ENCODE measurements at regions not wholly inside any gene's neighbourhood (a gene's known extent, or its start where the extent isn't known, plus 50 kb on each side); places are given as distances from the start of the nearest gene placed in this dataset.
A peak's percentile ranks its signal among the peaks of the same experiment; 100 is the strongest.

GRCh38 chr2:51324051-51324450 lies 292.1 kb upstream of the NRXN1 start:
- no peak overlapping the region for H3K4me3 ChIP-seq (ENCODE audit: low read depth, low read length)
- no peaks in the 10 kb centered on the region for H3K9me3 ChIP-seq
- H3K36me3 ChIP-seq: no peaks in the 10 kb centered on the region
- DNase-seq: no peak
- H3K27me3 ChIP-seq: no peaks in the 10 kb centered on the region
- H3K4me1 ChIP-seq: no peaks in the 10 kb centered on the region
- TF ChIP-seq CTCF (IDR thresholded peaks at IDR 0.05; ENCODE audit: low read depth, low read length): no peak

GRCh38 chr2:51322613-51323012 lies 290.7 kb upstream of the NRXN1 start:
- no peaks in the 10 kb centered on the region for H3K4me1 ChIP-seq
- no peak for DNase-seq
- no peaks in the 10 kb centered on the region for H3K9me3 ChIP-seq
- H3K4me3 ChIP-seq (ENCODE audit: low read depth, low read length): no peak overlapping the region
- no peaks in the 10 kb centered on the region for H3K36me3 ChIP-seq
- no peaks in the 10 kb centered on the region for H3K27me3 ChIP-seq
- TF ChIP-seq CTCF (IDR thresholded peaks at IDR 0.05; ENCODE audit: low read depth, low read length): no peak

GRCh38 chr2:51304311-51304710 lies 272.4 kb upstream of the NRXN1 start:
- Histone ChIP-seq H3K36me3 (no peaks in the 10 kb centered on the region), H3K4me3 (ENCODE audit: low read depth, low read length) (no peak overlapping the region), H3K27me3 (no peaks in the 10 kb centered on the region), H3K9me3 (no peaks in the 10 kb centered on the region), H3K4me1 (no peaks in the 10 kb centered on the region)
- DNase-seq: no peak
- TF ChIP-seq CTCF (IDR thresholded peaks at IDR 0.05; ENCODE audit: low read depth, low read length): no peak

GRCh38 chr2:51301381-51301780 lies 269.4 kb upstream of the NRXN1 start:
- H3K9me3 ChIP-seq: no peaks in the 10 kb centered on the region
- TF ChIP-seq CTCF (IDR thresholded peaks at IDR 0.05; ENCODE audit: low read depth, low read length): no peak
- H3K36me3 ChIP-seq: no peaks in the 10 kb centered on the region
- H3K27me3 ChIP-seq: no peaks in the 10 kb centered on the region
- H3K4me3 ChIP-seq (ENCODE audit: low read depth, low read length): no peak overlapping the region
- H3K4me1 ChIP-seq: no peaks in the 10 kb centered on the region
- DNase-seq: no peak

GRCh38 chr2:51299370-51299769 lies 267.4 kb upstream of the NRXN1 start:
- H3K9me3 ChIP-seq: no peaks in the 10 kb centered on the region
- TF ChIP-seq CTCF (IDR thresholded peaks at IDR 0.05; ENCODE audit: low read depth, low read length): no peak
- no peaks in the 10 kb centered on the region for H3K4me1 ChIP-seq
- no peaks in the 10 kb centered on the region for H3K36me3 ChIP-seq
- DNase-seq: no peak
- no peak overlapping the region for H3K4me3 ChIP-seq (ENCODE audit: low read depth, low read length)
- no peaks in the 10 kb centered on the region for H3K27me3 ChIP-seq

GRCh38 chr2:51297488-51297887 lies 265.6 kb upstream of the NRXN1 start:
- Histone ChIP-seq H3K4me1 (no peaks in the 10 kb centered on the region), H3K4me3 (ENCODE audit: low read depth, low read length) (no peak overlapping the region), H3K36me3 (no peaks in the 10 kb centered on the region), H3K27me3 (no peaks in the 10 kb centered on the region), H3K9me3 (no peaks in the 10 kb centered on the region)
- peak; percentile 5 for DNase-seq
- TF ChIP-seq CTCF (IDR thresholded peaks at IDR 0.05; ENCODE audit: low read depth, low read length): no peak

All from BE2C (cell line).